GM12878 (cell line): ENCODE measurements at regions not wholly inside any gene's neighbourhood (a gene's known extent, or its start where the extent isn't known, plus 50 kb on each side); places are given as distances from the start of the nearest gene placed in this dataset.

Experiments
- ATAC-seq: fragments of 200-7000 bp; cut with Tn5 transposase; 3 replicates; pipeline ENCODE4 v1.9.1; 2020; ENCODE audit warnings: mild to moderate bottlenecking, moderate library complexity
- BruUV-seq: library from RNA; stranded (reverse); fragments of 400-500 nt; replicated peaks from 2 replicates; lab custom pipeline; 2021; lab: Mats Ljungman, UMichigan
- CTCF ChIA-PET: fragments of 300-600 bp; sonication (Branson Sonifier 250); formaldehyde crosslinking; extraction: SDS; loops from one replicate; lab custom pipeline; 2021; ENCODE audit warnings: inconsistent platforms; lab: Yijun Ruan, JAX
- POLR2A ChIA-PET: fragments of 350-600 bp; formaldehyde crosslinking; extraction: SDS; loops from one replicate; lab custom pipeline; 2021; ENCODE audit warnings: inconsistent platforms; lab: Charles Lee
- RAD21 ChIA-PET: fragments of 300-600 bp; sonication (Branson Sonifier 250); formaldehyde crosslinking; loops from one replicate; lab custom pipeline; 2023; ENCODE audit warnings: antibody characterized with exemption; ENCODE audit not compliant: unreplicated experiment; lab: Charles Lee
- SMC1A ChIA-PET: fragments of 300-600 bp; sonication (Branson Sonifier 250); formaldehyde crosslinking; loops from one replicate; lab custom pipeline; 2023; ENCODE audit not compliant: unreplicated experiment, uncharacterized antibody; lab: Charles Lee
- DNase-seq: peaks from one replicate; pipeline ENCODE4 v3.0.0-alpha.2; 2011; ENCODE audit warnings: low read depth, low spot score
- FAIRE-seq: peaks from 3 replicates; lab custom pipeline; 2011; peaks lifted over from hg19 to GRCh38; lab: Jason Lieb, UNC
- H2AFZ ChIP-seq: 2 replicates; pipeline ENCODE4 v1.6.0; 2011; ENCODE audit warnings: low read depth, low read length, control low read depth; ENCODE audit not compliant: control insufficient read depth
- H3K27ac ChIP-seq: 2 replicates; pipeline ENCODE4 v1.5.1; 2011; ENCODE audit warnings: control low read depth; ENCODE audit not compliant: control insufficient read depth, insufficient read depth
- H3K27me3 ChIP-seq, 2 experiments: replicated peaks in 1 of 2; 2 replicates each; pipeline versions ENCODE4 v1.6.0 to v1.6.1; 2011; ENCODE audit warnings: low read length in 1 of 2; ENCODE audit not compliant: control insufficient read depth in 2 of 2, insufficient read depth in 2 of 2
- H3K36me3 ChIP-seq, 2 experiments: 2 replicates each; pipeline ENCODE4 v1.5.1; 2011; ENCODE audit warnings: low read length in 1 of 2; ENCODE audit not compliant: control insufficient read depth in 2 of 2, insufficient read depth in 2 of 2
- H3K4me1 ChIP-seq: 2 replicates; pipeline ENCODE4 v1.6.1; 2011; ENCODE audit warnings: mild to moderate bottlenecking, low read length, moderate library complexity, mixed read lengths; ENCODE audit not compliant: control insufficient read depth, insufficient read depth
- H3K4me2 ChIP-seq: 2 replicates; pipeline ENCODE4 v1.6.0; 2011; ENCODE audit warnings: control low read depth; ENCODE audit not compliant: control insufficient read depth, insufficient read depth
- H3K4me3 ChIP-seq: fragments of 200-600 bp; sonication (generic); 2 replicates; pipeline ENCODE4 v1.5.1; 2016
- H3K79me2 ChIP-seq: 2 replicates; pipeline ENCODE4 v1.6.0; 2011; ENCODE audit warnings: low read length; ENCODE audit not compliant: control insufficient read depth, insufficient read depth
- H3K9ac ChIP-seq: 2 replicates; pipeline ENCODE4 v1.8.0; 2011; ENCODE audit warnings: low read length, control low read depth, mixed read lengths; ENCODE audit not compliant: control insufficient read depth, insufficient read depth
- H3K9me3 ChIP-seq: replicated peaks from 3 replicates; pipeline ENCODE4 v1.5.1; 2011; ENCODE audit warnings: mild to moderate bottlenecking, low read length; ENCODE audit not compliant: control insufficient read depth, insufficient read depth
- H4K20me1 ChIP-seq: 2 replicates; pipeline ENCODE4 v1.6.0; 2011; ENCODE audit not compliant: control insufficient read depth, insufficient read depth
- BACH1 ChIP-seq: fragments of 450-650 bp; IDR thresholded peaks from 2 replicates; pipeline ENCODE4 v1.6.1; 2017; ENCODE audit warnings: mild to moderate bottlenecking, borderline replicate concordance
- BCL11A ChIP-seq: IDR thresholded peaks from 2 replicates; pipeline ENCODE4 v1.6.1; 2011; ENCODE audit warnings: low read depth, low read length
- CBX3 ChIP-seq: fragments of 200-600 bp; sonication (generic); IDR thresholded peaks from 2 replicates; pipeline ENCODE4 v1.6.1; 2016; ENCODE audit warnings: low read depth, borderline replicate concordance
- CHD1 ChIP-seq: IDR thresholded peaks from 2 replicates; pipeline ENCODE4 v1.6.1; 2012; ENCODE audit warnings: low read depth, low read length, improper control_type of control experiment
- MAX ChIP-seq: IDR thresholded peaks from 2 replicates; pipeline ENCODE4 v1.6.1; 2012; ENCODE audit warnings: low read depth, low read length, improper control_type of control experiment
- PAX8 ChIP-seq: fragments of 450-650 bp; IDR thresholded peaks from 2 replicates; pipeline ENCODE4 v1.6.1; 2017; ENCODE audit warnings: mild to moderate bottlenecking, moderate library complexity
- POLR2AphosphoS5 ChIP-seq: IDR thresholded peaks from 2 replicates; pipeline ENCODE4 v1.6.1; 2011; ENCODE audit warnings: mild to moderate bottlenecking, low read length, inconsistent platforms
- POU2F2 ChIP-seq: IDR thresholded peaks from 3 replicates; pipeline ENCODE4 v1.6.1; 2011; ENCODE audit warnings: low read depth, mild to moderate bottlenecking, low read length, borderline replicate concordance
- PRDM15 ChIP-seq: fragments of 450-650 bp; formaldehyde crosslinking; IDR thresholded peaks from 2 replicates; pipeline ENCODE4 v1.4.0; 2020; ENCODE audit warnings: mild to moderate bottlenecking, moderate library complexity
- RUNX3 ChIP-seq: IDR thresholded peaks from 2 replicates; pipeline ENCODE4 v1.6.1; 2012; ENCODE audit warnings: low read length, inconsistent platforms
- TCF12 ChIP-seq: IDR thresholded peaks from 2 replicates; pipeline ENCODE4 v1.6.1; 2011; ENCODE audit warnings: low read depth, mild to moderate bottlenecking, low read length
- ZNF274 ChIP-seq: IDR thresholded peaks from one replicate; pipeline ENCODE4 v1.8.0; 2011; ENCODE audit not compliant: insufficient read length, insufficient read depth
- ZNF687 ChIP-seq: fragments of 450-650 bp; IDR thresholded peaks from 2 replicates; pipeline ENCODE4 v1.6.1; 2017; ENCODE audit warnings: mild to moderate bottlenecking, moderate library complexity
- ZSCAN29 ChIP-seq: fragments of 450-650 bp; IDR thresholded peaks from 2 replicates; pipeline ENCODE4 v1.6.1; 2017; ENCODE audit warnings: mild to moderate bottlenecking, moderate library complexity
- WGBS: methylation state at CpG from one replicate; pipeline ENCODE4 v1.1.6; 2016; ENCODE audit warnings: low lambda C conversion rate; ENCODE audit not compliant: insufficient replicate concordance, insufficient coverage; ENCODE audit errors: missing lambda C conversion rate; 5-methylcytosine and 5-hydroxymethylcytosine counted together
- in situ Hi-C: fragments of 300-500 bp; cut with MboI; formaldehyde crosslinking; loops from 9 replicates; pipeline ENCODE4 v1.14.3; 2018; ENCODE audit warnings: mixed read lengths
- intact Hi-C: fragments of 100-400 bp; cut with micrococcal nuclease; formaldehyde crosslinking; loops from one replicate; pipeline ENCODE4 v1.14.2; 2022; ENCODE audit not compliant: unreplicated experiment

- no peaks in the 10 kb centered on the region; the same call in 2 of the 3 replicates for H3K9me3 ChIP-seq
- ChIA-PET SMC1A (interaction anchor here (1.1 kb wide), 1 partner anchor 293 kb away, joined by 3 read pairs; no protein-coding TSS in a partner anchor), CTCF (no interaction called here), POLR2A (no interaction called here), RAD21 (no interaction called here)
- no TSS peak for BruUV-seq
- in situ Hi-C loops: no loop called here
- H3K4me2 ChIP-seq: no peak overlapping the region
- H3K27ac ChIP-seq: no peak overlapping the region
- no peak overlapping the region for H2AFZ ChIP-seq
- FAIRE-seq: no peak
- H3K9ac ChIP-seq: no peak overlapping the region
- no peaks in the 10 kb centered on the region for H3K79me2 ChIP-seq
- no peaks in the 10 kb centered on the region for H4K20me1 ChIP-seq
- WGBS: 30% methylated on average over 2 of the region's 2 CpGs
- no peaks in the 10 kb centered on the region for H3K36me3 ChIP-seq
- no peak for TF ChIP-seq PAX8
- TF ChIP-seq PRDM15: no peak
- no peak for TF ChIP-seq CBX3
- TF ChIP-seq ZSCAN29: no peak
- no peak for TF ChIP-seq CHD1
- TF ChIP-seq ZNF274: no peak
- TF ChIP-seq RUNX3: no peak
- TF ChIP-seq TCF12: no peak
- TF ChIP-seq POLR2AphosphoS5: no peak
- no peak for TF ChIP-seq MAX
- no peak for TF ChIP-seq ZNF687
- no peak for TF ChIP-seq BCL11A
- no peak for TF ChIP-seq POU2F2
- no peak for TF ChIP-seq BACH1
- no peaks in the 10 kb centered on the region for H3K4me1 ChIP-seq
- no peak for DNase-seq
- ATAC-seq: no peak
- no peak overlapping the region for H3K4me3 ChIP-seq
- intact Hi-C loops: no loop called here
- no peaks in the 10 kb centered on the region for H3K27me3 ChIP-seq
Measured at GRCh38 chr13:47800593-47800992, 200.5 kb downstream of the SUCLA2 start.
